D721Med (cell line): ENCODE measurements at regions not wholly inside any gene's neighbourhood (a gene's known extent, or its start where the extent isn't known, plus 50 kb on each side); places are given as distances from the start of the nearest gene placed in this dataset.
"Not testable (repeated sequence)": the region's sequence is repeated elsewhere in the genome, so short reads cannot be mapped to it uniquely, and the experiment has no call there.

Experiments used
- DNase-seq: peaks from one replicate; pipeline ENCODE4 v3.0.0; 2011; ENCODE audit warnings: low spot score; ENCODE audit not compliant: insufficient read length
- FAIRE-seq: peaks from 2 replicates; lab custom pipeline; 2011; peaks lifted over from hg19 to GRCh38; lab: Jason Lieb, UNC
- TF ChIP-seq, protein P1 (sequence below): IDR thresholded peaks from 2 replicates; pipeline ENCODE4 v1.5.1; 2012; ENCODE audit warnings: mild to moderate bottlenecking, control low read depth; ENCODE audit not compliant: insufficient read depth; ENCODE audit errors: missing control alignments

DNA sequence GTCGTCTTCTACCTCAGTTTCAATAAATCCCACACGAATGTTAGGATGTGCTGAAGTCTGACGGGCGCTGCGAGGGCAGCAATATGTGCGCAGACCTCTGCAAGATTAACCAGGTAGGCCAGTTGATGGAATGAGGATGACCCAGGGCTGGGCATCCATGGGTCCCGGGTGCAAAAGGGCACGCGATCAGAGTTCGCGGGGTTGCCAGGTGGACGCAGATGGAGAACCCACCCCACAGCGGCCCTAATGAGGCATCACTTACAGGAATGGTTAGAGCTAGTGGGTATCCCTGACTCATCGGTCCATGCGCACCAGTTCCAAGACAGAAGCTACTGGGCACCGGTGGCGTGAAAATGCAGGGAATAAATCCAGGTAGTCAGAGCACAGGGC, 2116.0 kb downstream of the TP53TG3F start:
- no peak for FAIRE-seq
- TF ChIP-seq, protein P1, sequence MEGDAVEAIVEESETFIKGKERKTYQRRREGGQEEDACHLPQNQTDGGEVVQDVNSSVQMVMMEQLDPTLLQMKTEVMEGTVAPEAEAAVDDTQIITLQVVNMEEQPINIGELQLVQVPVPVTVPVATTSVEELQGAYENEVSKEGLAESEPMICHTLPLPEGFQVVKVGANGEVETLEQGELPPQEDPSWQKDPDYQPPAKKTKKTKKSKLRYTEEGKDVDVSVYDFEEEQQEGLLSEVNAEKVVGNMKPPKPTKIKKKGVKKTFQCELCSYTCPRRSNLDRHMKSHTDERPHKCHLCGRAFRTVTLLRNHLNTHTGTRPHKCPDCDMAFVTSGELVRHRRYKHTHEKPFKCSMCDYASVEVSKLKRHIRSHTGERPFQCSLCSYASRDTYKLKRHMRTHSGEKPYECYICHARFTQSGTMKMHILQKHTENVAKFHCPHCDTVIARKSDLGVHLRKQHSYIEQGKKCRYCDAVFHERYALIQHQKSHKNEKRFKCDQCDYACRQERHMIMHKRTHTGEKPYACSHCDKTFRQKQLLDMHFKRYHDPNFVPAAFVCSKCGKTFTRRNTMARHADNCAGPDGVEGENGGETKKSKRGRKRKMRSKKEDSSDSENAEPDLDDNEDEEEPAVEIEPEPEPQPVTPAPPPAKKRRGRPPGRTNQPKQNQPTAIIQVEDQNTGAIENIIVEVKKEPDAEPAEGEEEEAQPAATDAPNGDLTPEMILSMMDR = no peak
- no peak for DNase-seq

GRCh38 chr16:35585411-35585810, 2126.0 kb downstream of the TP53TG3F start:
- DNase-seq = no peak
- TF ChIP-seq, protein P1 = no peak
- no peak for FAIRE-seq

GRCh38 chr16:35590913-35591312, 2131.5 kb downstream of the TP53TG3F start:
- FAIRE-seq, DNase-seq: not testable (repeated sequence)

- TF ChIP-seq, protein P1 = no peak
- DNase-seq (no peak), FAIRE-seq (no peak)
These were observed 2137.1 kb downstream of the TP53TG3F start for GRCh38 chr16:35596467-35596866.

- FAIRE-seq = no peak
- no peak for DNase-seq
- TF ChIP-seq, protein P1 = no peak
These were observed 2139.4 kb downstream of the TP53TG3F start for GRCh38 chr16:35598696-35599332.

DNA sequence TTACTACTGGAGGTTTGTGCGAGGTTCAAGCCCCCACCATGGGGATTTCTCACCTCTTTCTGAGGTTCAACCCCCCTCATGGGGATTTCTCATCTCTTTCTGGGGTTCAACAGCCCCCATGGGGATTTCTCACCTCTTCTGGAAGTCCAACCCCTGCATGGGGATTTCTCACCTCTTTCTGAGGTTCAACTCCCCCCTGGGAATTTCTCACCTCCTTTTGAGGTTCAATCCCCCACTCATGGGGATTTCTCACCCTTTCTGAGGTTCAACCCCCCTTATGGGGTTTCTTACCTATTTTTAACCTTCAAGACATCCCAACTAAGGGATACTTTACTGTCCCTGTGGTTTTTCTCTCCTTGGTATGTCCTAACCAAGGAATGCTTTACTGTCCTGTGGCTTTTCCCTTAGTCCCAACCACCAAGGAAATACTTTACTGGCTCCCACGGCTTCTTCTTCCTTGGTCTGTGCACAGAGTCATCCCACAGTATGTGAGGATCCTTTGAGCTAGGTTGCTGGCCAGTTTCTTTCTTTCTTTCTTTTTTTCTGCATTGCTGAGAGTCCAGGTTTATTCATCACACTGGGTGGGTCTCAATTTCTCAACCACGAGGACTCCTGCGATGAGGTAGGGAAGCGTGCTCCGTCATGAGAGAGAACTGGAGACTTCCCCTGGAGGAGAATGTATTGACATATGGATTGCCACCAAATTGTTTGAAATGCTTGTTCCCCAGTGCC, 2140.2 kb downstream of the TP53TG3F start:
- DNase-seq (no peak), FAIRE-seq (no peak)
- TF ChIP-seq, protein P1 = no peak

DNA sequence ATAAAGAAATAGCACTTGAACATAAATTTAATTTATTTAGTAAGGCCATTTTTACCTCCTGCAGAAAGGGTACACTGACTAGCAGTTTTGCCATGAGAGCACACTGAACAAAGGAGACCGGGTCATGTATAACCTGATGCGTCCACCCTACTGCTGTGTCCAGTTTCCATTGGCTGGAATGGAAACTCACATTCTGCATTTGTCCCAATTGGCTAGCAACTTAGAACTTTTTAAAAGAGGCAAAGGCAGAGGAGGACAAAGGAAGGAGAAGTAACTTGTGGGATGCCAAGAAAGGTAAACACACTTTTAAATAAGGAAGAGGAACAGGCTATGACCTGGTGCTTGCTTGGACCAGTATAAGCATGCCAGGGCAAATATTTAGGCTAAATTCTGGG, 2140.7 kb downstream of the TP53TG3F start:
- DNase-seq, FAIRE-seq: not testable (repeated sequence)

DNA sequence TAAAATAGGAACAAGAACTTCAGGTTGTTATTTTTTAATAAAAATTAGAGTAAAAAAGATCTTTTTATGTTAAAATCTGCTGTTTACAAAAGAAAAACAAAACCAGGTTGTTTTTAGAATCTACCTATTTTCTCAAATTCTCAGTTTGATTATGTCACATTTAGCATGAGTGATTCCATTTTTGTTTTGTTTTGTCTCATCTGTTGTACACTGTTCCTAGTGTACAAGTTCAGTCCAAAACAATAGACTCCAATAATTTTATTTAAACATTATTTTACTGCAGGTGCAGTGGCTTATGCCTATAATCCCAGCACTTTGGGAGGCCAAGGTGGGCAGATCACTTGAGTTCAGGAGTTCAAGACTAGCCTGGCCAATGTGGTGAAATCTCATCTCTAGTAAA, 2142.7 kb downstream of the TP53TG3F start:
- TF ChIP-seq, protein P1 = no peak
- no peak for DNase-seq
- no peak for FAIRE-seq

GRCh38 chr16:35603371-35603770, 2144.0 kb downstream of the TP53TG3F start:
- not testable (repeated sequence) for FAIRE-seq

More at GRCh38 chr16:35603371-35603770, 2144.0 kb downstream of the TP53TG3F start:
- not testable (repeated sequence) for DNase-seq
